Tibial artery (tissue), 4 donors: ENCODE measurements at regions not wholly inside any gene's neighbourhood (a gene's known extent, or its start where the extent isn't known, plus 50 kb on each side); places are given as distances from the start of the nearest gene placed in this dataset.
"Not testable (repeated sequence)": the region's sequence is repeated elsewhere in the genome, so short reads cannot be mapped to it uniquely, and the experiment has no call there.

ENCODE experiments used
- DNase-seq, 2 donors: peaks; one replicate each; pipeline ENCODE4 v3.0.0-alpha.2; 2019
- H3K27ac ChIP-seq, 2 donors: fragments of 200-600 bp; sonication (generic) in 1 of 2; 1 replicate in 1 of 2; 2 replicates in 1 of 2; pipeline ENCODE4 v1.5.1; 2018 to 2019; ENCODE audit warnings: mild to moderate bottlenecking in 1 of 2
- H3K27me3 ChIP-seq, 2 donors: fragments of 200-600 bp; sonication (generic) in 1 of 2; one replicate each; pipeline versions ENCODE4 v1.5.1 to v1.6.0; 2016 to 2019
- H3K36me3 ChIP-seq, 3 donors: fragments of 200-600 bp; sonication (generic) in 2 of 3; one replicate each; pipeline ENCODE4 v1.5.1; 2016 to 2019; ENCODE audit warnings: mild to moderate bottlenecking in 2 of 3
- H3K4me1 ChIP-seq, 4 donors: fragments of 200-600 bp; sonication (generic) in 2 of 4; 1 replicate in 3 of 4; 2 replicates in 1 of 4; pipeline ENCODE4 v1.5.1; 2016 to 2019
- H3K4me3 ChIP-seq, 2 donors: fragments of 200-600 bp; sonication (generic) in 1 of 2; 1 replicate in 1 of 2; 2 replicates in 1 of 2; pipeline ENCODE4 v1.5.1; 2018 to 2019; ENCODE audit warnings: mild to moderate bottlenecking in 2 of 2
- H3K9me3 ChIP-seq, 3 donors: fragments of 200-600 bp; sonication (generic) in 1 of 3; one replicate each; pipeline ENCODE4 v1.5.1; 2016 to 2019
- CTCF ChIP-seq, 2 experiments: fragments of 200-600 bp in 1 of 2; fragments of 450-650 bp in 1 of 2; IDR thresholded peaks; one replicate each; pipeline ENCODE4 v1.5.1; 2017 to 2019; ENCODE audit warnings: antibody characterized with exemption in 2 of 2, mild to moderate bottlenecking in 1 of 2, moderate library complexity in 1 of 2
- intact Hi-C: fragments of 100-400 bp; cut with DNase I; formaldehyde crosslinking; loops from one replicate; pipeline ENCODE4 v1.15.0; 2023; ENCODE audit warnings: low total_unique reads

GRCh38 chrY:7663261-7663660 is 751.7 kb upstream of the AMELY start:
- H3K27me3 ChIP-seq = no peaks in the 10 kb centered on the region
- no peaks in the 10 kb centered on the region for H3K36me3 ChIP-seq
- no peak overlapping the region for H3K4me3 ChIP-seq
- intact Hi-C loops = no loop called here
- H3K9me3 ChIP-seq = no peaks in the 10 kb centered on the region
- no peak overlapping the region for H3K27ac ChIP-seq
- TF ChIP-seq CTCF (IDR thresholded peaks at IDR 0.05) = no peak
- H3K4me1 ChIP-seq = no peaks in the 10 kb centered on the region
- no peak for DNase-seq

- intact Hi-C loops = no loop called here
These were observed 747.5 kb upstream of the AMELY start for GRCh38 chrY:7659047-7659446.

GRCh38 chrY:7656596-7656995 is 745.0 kb upstream of the AMELY start:
- Histone ChIP-seq H3K4me1 (no peaks in the 10 kb centered on the region), H3K27ac (no peak overlapping the region), H3K4me3 (no peak overlapping the region), H3K9me3 (no peaks in the 10 kb centered on the region), H3K36me3 (no peaks in the 10 kb centered on the region), H3K27me3 (no peaks in the 10 kb centered on the region)
- no peak for TF ChIP-seq CTCF (IDR thresholded peaks at IDR 0.05)
- DNase-seq = no peak
- intact Hi-C loops = no loop called here

More at GRCh38 chrY:7659047-7659446, 747.5 kb upstream of the AMELY start:
- no peak overlapping the region for H3K27ac ChIP-seq
- no peaks in the 10 kb centered on the region for H3K27me3 ChIP-seq
- no peak for TF ChIP-seq CTCF (IDR thresholded peaks at IDR 0.05)
- H3K9me3 ChIP-seq = no peaks in the 10 kb centered on the region
- no peak for DNase-seq
- H3K4me3 ChIP-seq = no peak overlapping the region
- H3K4me1 ChIP-seq = no peaks in the 10 kb centered on the region
- H3K36me3 ChIP-seq = no peaks in the 10 kb centered on the region

GRCh38 chrY:7654985-7655384 is 743.4 kb upstream of the AMELY start:
- H3K9me3 ChIP-seq = no peaks in the 10 kb centered on the region
- H3K27ac ChIP-seq = no peak overlapping the region
- no peak for DNase-seq
- H3K27me3 ChIP-seq = no peaks in the 10 kb centered on the region
- intact Hi-C loops = no loop called here
- no peak overlapping the region for H3K4me3 ChIP-seq
- TF ChIP-seq CTCF (IDR thresholded peaks at IDR 0.05) = no peak
- H3K36me3 ChIP-seq = no peaks in the 10 kb centered on the region
- no peaks in the 10 kb centered on the region for H3K4me1 ChIP-seq

GRCh38 chrY:7649866-7650265 is 738.3 kb upstream of the AMELY start:
- H3K27ac ChIP-seq, intact Hi-C loops, H3K9me3 ChIP-seq, H3K27me3 ChIP-seq, H3K4me3 ChIP-seq, H3K4me1 ChIP-seq, H3K36me3 ChIP-seq, DNase-seq: not testable (repeated sequence)
